PFSK-1 (cell line): ENCODE measurements at regions not wholly inside any gene's neighbourhood (a gene's known extent, or its start where the extent isn't known, plus 50 kb on each side); places are given as distances from the start of the nearest gene placed in this dataset.

Experiments
- POLR2AphosphoS5 ChIP-seq: IDR thresholded peaks from 2 replicates; pipeline ENCODE4 v1.6.1; 2012; ENCODE audit warnings: low read depth, mild to moderate bottlenecking, control low read depth, low read length, moderate library complexity
- SIN3A ChIP-seq: IDR thresholded peaks from 2 replicates; pipeline ENCODE4 v1.6.1; 2012; ENCODE audit warnings: mild to moderate bottlenecking, low read length, moderate library complexity, borderline replicate concordance; ENCODE audit not compliant: insufficient read depth

GRCh38 chr2:188808947-188809355 lies 165.2 kb upstream of the COL3A1 start:
- no peak for TF ChIP-seq SIN3A
- no peak for TF ChIP-seq POLR2AphosphoS5
